Hepatocyte (in vitro differentiated cells): ENCODE measurements at regions not wholly inside any gene's neighbourhood (a gene's known extent, or its start where the extent isn't known, plus 50 kb on each side); places are given as distances from the start of the nearest gene placed in this dataset.

Experiments
- DNase-seq: peaks from one replicate; pipeline ENCODE4 v3.0.0-alpha.2; 2016; ENCODE audit warnings: low spot score
- H2AFZ ChIP-seq: fragments of 200-600 bp; sonication (generic); 2 replicates; pipeline ENCODE4 v1.6.0; 2016; ENCODE audit warnings: antibody characterized with exemption, mild to moderate bottlenecking
- H3K27ac ChIP-seq: fragments of 200-600 bp; sonication (generic); 2 replicates; pipeline ENCODE4 v1.5.1; 2016; ENCODE audit warnings: mild to moderate bottlenecking
- H3K27me3 ChIP-seq: fragments of 200-600 bp; sonication (generic); 2 replicates; pipeline ENCODE4 v1.6.1; 2016
- H3K36me3 ChIP-seq: fragments of 200-600 bp; sonication (generic); replicated peaks from 2 replicates; pipeline ENCODE4 v1.5.1; 2016; ENCODE audit warnings: low read depth; ENCODE audit not compliant: insufficient read depth
- H3K4me1 ChIP-seq: fragments of 200-600 bp; sonication (generic); 2 replicates; pipeline ENCODE4 v1.5.1; 2016; ENCODE audit warnings: mild to moderate bottlenecking, moderate library complexity; ENCODE audit not compliant: insufficient read depth
- H3K4me2 ChIP-seq: fragments of 200-600 bp; sonication (generic); 2 replicates; pipeline ENCODE4 v1.6.0; 2016
- H3K4me3 ChIP-seq: fragments of 200-600 bp; sonication (generic); 2 replicates; pipeline ENCODE4 v1.5.1; 2016; ENCODE audit warnings: mild to moderate bottlenecking
- H3K79me2 ChIP-seq: fragments of 200-600 bp; sonication (generic); 2 replicates; pipeline ENCODE4 v1.6.0; 2017; ENCODE audit warnings: mild to moderate bottlenecking
- H3K9me2 ChIP-seq: fragments of 200-600 bp; sonication (generic); replicated peaks from 2 replicates; pipeline ENCODE4 v1.6.0; 2017; ENCODE audit warnings: mild to moderate bottlenecking; ENCODE audit not compliant: insufficient read depth
- H3K9me3 ChIP-seq: fragments of 200-600 bp; sonication (generic); 2 replicates; pipeline ENCODE4 v1.5.1; 2016; ENCODE audit warnings: low read depth, mild to moderate bottlenecking
- H4K20me1 ChIP-seq: fragments of 200-600 bp; sonication (generic); 2 replicates; pipeline ENCODE4 v1.6.0; 2016; ENCODE audit warnings: mild to moderate bottlenecking; ENCODE audit not compliant: insufficient read depth, poor library complexity, severe bottlenecking
- CTCF ChIP-seq: fragments of 200-600 bp; sonication (generic); IDR thresholded peaks from 2 replicates; pipeline ENCODE4 v1.5.1; 2016; ENCODE audit warnings: antibody characterized with exemption, mild to moderate bottlenecking; ENCODE audit not compliant: poor library complexity
- EZH2 ChIP-seq: fragments of 200-600 bp; sonication (generic); IDR thresholded peaks from 2 replicates; pipeline ENCODE4 v1.6.1; 2016; ENCODE audit warnings: antibody characterized with exemption, mild to moderate bottlenecking, borderline replicate concordance
- EZH2phosphoT487 ChIP-seq: fragments of 200-600 bp; sonication (generic); IDR thresholded peaks from one replicate; pipeline ENCODE4 v1.6.1; 2018; ENCODE audit warnings: antibody characterized with exemption, mild to moderate bottlenecking, low read depth, moderate library complexity; ENCODE audit not compliant: unreplicated experiment, severe bottlenecking
- WGBS: methylation state at CpG from one replicate; pipeline ENCODE4 v1.1.6; 2016; ENCODE audit warnings: low lambda C conversion rate; ENCODE audit errors: missing lambda C conversion rate; 5-methylcytosine and 5-hydroxymethylcytosine counted together

DNA sequence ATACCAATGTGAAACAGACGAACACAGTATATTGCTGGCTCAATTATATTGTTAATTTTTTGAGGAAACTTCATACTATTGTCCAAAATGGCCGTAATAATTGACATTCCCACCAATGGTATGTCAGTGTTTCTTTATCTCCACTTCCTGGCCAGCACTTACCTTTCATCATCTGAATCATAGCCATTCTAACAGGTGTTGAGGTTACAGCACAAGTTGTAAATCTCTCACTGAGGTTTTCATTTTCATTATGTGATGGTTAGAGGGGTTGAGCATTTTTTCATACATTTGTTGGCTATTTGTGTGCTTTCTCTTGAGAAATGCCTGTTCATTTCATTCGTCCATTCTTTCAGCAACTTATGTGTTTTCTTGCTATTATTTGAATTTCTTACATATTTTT is 824.0 kb downstream of the UQCRFS1 start:
- Histone ChIP-seq H3K4me3 (no peak overlapping the region), H3K79me2 (no peaks in the 10 kb centered on the region), H3K27ac (no peak overlapping the region), H3K27me3 (no peaks in the 10 kb centered on the region), H3K4me1 (no peaks in the 10 kb centered on the region), H2AFZ (no peak overlapping the region), H3K36me3 (no peaks in the 10 kb centered on the region), H3K9me3 (no peaks in the 10 kb centered on the region), H4K20me1 (no peaks in the 10 kb centered on the region), H3K4me2 (no peak overlapping the region), H3K9me2 (no peaks in the 10 kb centered on the region)
- 74% methylated on average over 3 of the region's 3 CpGs for WGBS
- no peak for TF ChIP-seq EZH2
- no peak for TF ChIP-seq EZH2phosphoT487
- TF ChIP-seq CTCF, result no peak
- no peak for DNase-seq

GRCh38 chr19:28387507-28387906 is 825.4 kb downstream of the UQCRFS1 start:
- H3K9me2 ChIP-seq, result no peaks in the 10 kb centered on the region
- H3K4me2 ChIP-seq, result no peak overlapping the region
- H2AFZ ChIP-seq, result no peak overlapping the region
- no peaks in the 10 kb centered on the region for H3K27me3 ChIP-seq
- H3K36me3 ChIP-seq, result no peaks in the 10 kb centered on the region
- no peak overlapping the region for H3K27ac ChIP-seq
- 85% methylated on average over 4 of the region's 4 CpGs for whole genome bisulfite sequencing
- H3K4me1 ChIP-seq, result no peaks in the 10 kb centered on the region
- no peak for DNase-seq
- H3K4me3 ChIP-seq, result no peak overlapping the region
- no peaks in the 10 kb centered on the region for H3K79me2 ChIP-seq
- H3K9me3 ChIP-seq, result no peaks in the 10 kb centered on the region
- no peaks in the 10 kb centered on the region for H4K20me1 ChIP-seq
- TF ChIP-seq EZH2 (no peak), CTCF (no peak), EZH2phosphoT487 (no peak)

GRCh38 chr19:28386470-28386869 is 826.5 kb downstream of the UQCRFS1 start:
- no peak overlapping the region for H3K4me2 ChIP-seq
- no peak for TF ChIP-seq CTCF
- no peak for TF ChIP-seq EZH2
- TF ChIP-seq EZH2phosphoT487, result no peak
- H2AFZ ChIP-seq, result no peak overlapping the region
- H3K4me1 ChIP-seq, result no peaks in the 10 kb centered on the region
- H3K4me3 ChIP-seq, result no peak overlapping the region
- WGBS, result 89% methylated on average over 6 of the region's 6 CpGs
- no peaks in the 10 kb centered on the region for H3K9me3 ChIP-seq
- H3K27ac ChIP-seq, result no peak overlapping the region
- no peaks in the 10 kb centered on the region for H3K36me3 ChIP-seq
- no peaks in the 10 kb centered on the region for H4K20me1 ChIP-seq
- DNase-seq, result no peak
- H3K27me3 ChIP-seq, result no peaks in the 10 kb centered on the region
- H3K79me2 ChIP-seq, result no peaks in the 10 kb centered on the region
- no peaks in the 10 kb centered on the region for H3K9me2 ChIP-seq

- Histone ChIP-seq H2AFZ (no peak overlapping the region), H4K20me1 (no peaks in the 10 kb centered on the region), H3K79me2 (no peaks in the 10 kb centered on the region), H3K9me2 (no peaks in the 10 kb centered on the region), H3K27me3 (no peaks in the 10 kb centered on the region), H3K4me2 (no peak overlapping the region), H3K4me1 (no peaks in the 10 kb centered on the region), H3K4me3 (no peak overlapping the region), H3K36me3 (no peaks in the 10 kb centered on the region), H3K27ac (no peak overlapping the region), H3K9me3 (no peaks in the 10 kb centered on the region)
- TF ChIP-seq EZH2phosphoT487 (no peak), CTCF (no peak), EZH2 (no peak)
- DNase-seq, result no peak
- WGBS, result 59% methylated on average over 3 of the region's 3 CpGs
Observed at GRCh38 chr19:28386066-28386465, 826.9 kb downstream of the UQCRFS1 start.
